AG10803 (cell line): ENCODE measurements at regions not wholly inside any gene's neighbourhood (a gene's known extent, or its start where the extent isn't known, plus 50 kb on each side); places are given as distances from the start of the nearest gene placed in this dataset.

Source experiments
- DNase-seq: peaks from one replicate; pipeline ENCODE4 v3.0.0; 2010; ENCODE audit warnings: low read depth
- H3K4me3 ChIP-seq: 2 replicates; pipeline ENCODE4 v1.5.1; 2011; ENCODE audit warnings: mild to moderate bottlenecking, low read length, control low read depth
- TF ChIP-seq, protein P1 (sequence below): conservative IDR thresholded peaks from 2 replicates; pipeline ENCODE4 v1.5.1; 2011; ENCODE audit warnings: mild to moderate bottlenecking, low read length, control low read depth, inconsistent platforms

DNA sequence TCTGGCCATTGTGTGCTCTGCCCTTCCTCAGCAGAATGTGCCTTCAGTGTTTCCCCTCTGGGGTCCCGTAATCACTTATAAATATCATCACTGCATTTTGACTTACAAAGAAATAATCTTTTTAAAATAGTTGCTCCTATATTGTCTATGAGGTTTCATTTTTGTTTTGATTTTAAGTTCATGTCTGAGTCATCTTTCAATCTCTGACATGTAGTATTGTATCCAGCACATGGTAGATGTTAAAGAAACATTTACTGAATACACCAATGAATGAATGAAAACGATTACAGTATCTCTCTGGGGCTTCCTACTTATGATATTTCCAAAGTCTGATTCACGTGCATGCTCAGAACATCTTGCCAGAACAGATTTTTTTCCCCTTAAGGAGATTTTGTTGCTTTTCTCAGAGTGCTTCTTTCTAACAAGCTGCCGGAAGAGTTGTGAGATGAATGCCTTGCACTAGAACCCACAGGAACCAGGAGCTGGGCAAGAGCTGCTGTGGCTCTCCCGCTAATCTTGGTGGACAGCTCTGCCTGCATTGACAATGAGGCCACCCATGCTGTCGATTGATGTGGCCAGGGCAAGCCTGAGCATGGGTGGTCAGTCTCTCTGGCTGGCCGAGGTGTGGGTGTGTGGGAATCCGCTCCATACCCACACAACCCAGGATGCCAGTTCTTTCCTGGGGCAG lies 199.4 kb downstream of the CYRIA start:
- TF ChIP-seq, protein P1, sequence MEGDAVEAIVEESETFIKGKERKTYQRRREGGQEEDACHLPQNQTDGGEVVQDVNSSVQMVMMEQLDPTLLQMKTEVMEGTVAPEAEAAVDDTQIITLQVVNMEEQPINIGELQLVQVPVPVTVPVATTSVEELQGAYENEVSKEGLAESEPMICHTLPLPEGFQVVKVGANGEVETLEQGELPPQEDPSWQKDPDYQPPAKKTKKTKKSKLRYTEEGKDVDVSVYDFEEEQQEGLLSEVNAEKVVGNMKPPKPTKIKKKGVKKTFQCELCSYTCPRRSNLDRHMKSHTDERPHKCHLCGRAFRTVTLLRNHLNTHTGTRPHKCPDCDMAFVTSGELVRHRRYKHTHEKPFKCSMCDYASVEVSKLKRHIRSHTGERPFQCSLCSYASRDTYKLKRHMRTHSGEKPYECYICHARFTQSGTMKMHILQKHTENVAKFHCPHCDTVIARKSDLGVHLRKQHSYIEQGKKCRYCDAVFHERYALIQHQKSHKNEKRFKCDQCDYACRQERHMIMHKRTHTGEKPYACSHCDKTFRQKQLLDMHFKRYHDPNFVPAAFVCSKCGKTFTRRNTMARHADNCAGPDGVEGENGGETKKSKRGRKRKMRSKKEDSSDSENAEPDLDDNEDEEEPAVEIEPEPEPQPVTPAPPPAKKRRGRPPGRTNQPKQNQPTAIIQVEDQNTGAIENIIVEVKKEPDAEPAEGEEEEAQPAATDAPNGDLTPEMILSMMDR: no peak
- H3K4me3 ChIP-seq: no peak overlapping the region
- DNase-seq: no peak

DNA sequence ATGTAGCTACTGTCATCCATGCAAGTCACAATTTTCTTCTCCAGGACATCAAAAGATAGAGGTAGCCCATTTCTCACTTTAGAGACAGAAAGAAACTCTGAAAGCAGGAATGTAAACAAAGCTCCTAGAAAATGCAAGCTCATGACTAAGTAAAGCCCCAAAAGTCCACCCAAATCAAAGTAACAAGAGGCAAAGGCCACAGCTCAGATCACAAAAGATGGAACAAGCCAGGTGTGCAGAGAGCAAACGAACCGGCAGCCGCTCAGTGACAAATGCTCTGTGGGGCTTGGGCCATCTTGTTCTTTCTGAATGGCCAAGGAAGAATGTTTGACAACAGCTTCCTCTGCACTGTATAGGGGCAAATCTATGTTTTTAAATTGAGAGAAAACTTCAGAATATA lies 201.0 kb downstream of the CYRIA start:
- no peak overlapping the region for H3K4me3 ChIP-seq
- DNase-seq: no peak
- TF ChIP-seq, protein P1: no peak

DNA sequence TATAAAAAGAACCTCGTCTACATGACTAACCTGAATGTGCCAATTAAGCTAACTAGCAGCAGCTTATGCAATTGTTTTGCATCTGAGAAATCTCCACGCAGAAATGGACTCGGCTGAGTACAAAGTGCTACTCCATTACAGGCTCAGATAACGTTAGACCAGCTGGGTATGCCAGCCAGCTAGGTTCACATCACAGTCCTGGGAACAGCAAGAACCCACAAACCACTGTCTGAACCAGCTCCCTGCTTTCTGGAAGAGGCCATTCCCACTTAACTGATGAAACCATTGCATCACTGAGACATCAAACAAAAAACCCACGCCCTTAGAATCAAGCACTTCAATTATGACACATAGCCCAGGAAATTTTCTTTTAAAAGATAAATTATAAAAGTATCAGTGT lies 202.7 kb downstream of the CYRIA start:
- TF ChIP-seq, protein P1: no peak
- DNase-seq: no peak
- no peak overlapping the region for H3K4me3 ChIP-seq

DNA sequence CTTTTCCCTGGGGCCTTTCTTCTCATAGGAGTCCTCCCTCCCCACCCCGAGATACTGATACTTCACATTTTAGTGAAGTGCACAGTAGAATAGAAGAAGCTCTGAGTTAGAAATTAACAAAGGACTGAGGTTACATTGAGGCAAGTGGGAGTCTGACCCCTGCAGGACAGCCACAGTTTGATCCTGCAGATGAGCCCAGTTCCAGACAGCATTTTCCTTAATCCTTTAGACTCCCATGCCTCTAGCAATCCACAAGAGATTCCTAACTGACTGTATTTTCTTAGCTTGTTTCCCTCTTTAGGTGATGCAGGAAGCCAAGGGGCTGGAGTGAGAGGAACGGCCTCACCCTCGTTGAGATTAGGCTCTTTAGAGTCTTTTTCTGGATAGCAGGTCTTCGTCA lies 204.0 kb downstream of the CYRIA start:
- H3K4me3 ChIP-seq: no peak overlapping the region
- TF ChIP-seq, protein P1: no peak

DNA sequence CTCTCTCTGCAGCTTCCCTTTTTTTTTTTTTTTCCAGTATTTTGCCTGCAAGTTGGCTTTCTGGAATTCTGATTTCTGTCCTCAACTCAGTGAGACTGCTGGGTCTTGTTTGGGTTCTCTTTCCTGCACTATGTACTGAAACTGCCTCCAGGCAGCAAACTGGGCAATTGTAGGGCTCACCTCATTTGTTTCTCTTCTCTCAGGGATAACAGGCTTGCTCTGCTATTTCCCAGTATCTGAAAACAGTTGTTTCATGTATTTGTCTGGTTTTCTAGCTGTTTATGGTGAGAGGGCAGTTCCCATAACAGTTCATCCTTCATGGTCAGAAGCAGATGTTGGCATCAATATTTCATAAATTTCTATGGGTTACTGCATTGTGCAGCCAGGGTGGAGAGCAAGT lies 206.0 kb downstream of the CYRIA start:
- no peak overlapping the region for H3K4me3 ChIP-seq
- TF ChIP-seq, protein P1: no peak
- no peak for DNase-seq

More for the DNA sequence above, 204.0 kb downstream of the CYRIA start:
- no peak for DNase-seq

DNA sequence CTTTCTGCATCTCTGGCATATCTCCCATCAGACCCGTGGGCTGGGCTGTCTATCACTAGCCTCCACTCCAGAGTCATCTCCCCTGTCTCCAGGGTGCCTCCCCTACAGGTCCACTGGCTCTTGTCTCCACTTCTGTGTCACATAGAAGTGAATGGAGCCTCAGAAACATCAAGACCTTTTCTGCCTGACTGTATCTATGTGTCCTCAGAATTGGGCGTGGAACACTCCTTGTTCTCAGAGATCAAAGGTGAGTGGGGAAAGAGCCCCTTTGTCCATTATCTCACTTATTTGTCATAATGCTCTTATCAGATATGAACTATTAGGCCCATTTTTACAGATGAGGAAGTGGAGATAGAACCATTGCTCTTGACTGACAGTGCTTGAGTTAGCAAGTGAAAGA lies 211.0 kb downstream of the CYRIA start:
- DNase-seq: no peak
- H3K4me3 ChIP-seq: no peak overlapping the region
- TF ChIP-seq, protein P1: no peak

DNA sequence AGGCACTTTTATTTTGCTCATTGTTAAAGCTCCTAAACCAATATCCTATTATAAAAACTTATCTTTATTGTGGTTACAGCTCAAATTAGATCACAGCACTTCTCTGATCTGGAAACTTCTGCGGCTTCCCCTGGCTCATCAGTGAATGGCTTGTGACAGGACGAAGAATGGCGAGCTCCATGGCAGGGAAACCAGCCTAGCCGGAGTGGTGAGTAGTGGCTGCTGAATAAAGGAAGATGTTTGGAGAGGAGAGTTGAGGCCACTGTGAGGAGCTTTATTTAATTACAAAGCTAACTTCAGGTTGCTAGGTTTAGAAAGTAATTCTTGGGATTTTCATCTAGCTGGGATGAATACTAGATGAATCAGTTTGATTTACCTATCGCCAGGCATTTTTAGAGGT lies 213.5 kb downstream of the CYRIA start:
- TF ChIP-seq, protein P1: no peak
- no peak for DNase-seq
- no peak overlapping the region for H3K4me3 ChIP-seq
